ENCODE measurements at regions not wholly inside any gene's neighbourhood (a gene's known extent, or its start where the extent isn't known, plus 50 kb on each side); places are given as distances from the start of the nearest gene placed in this dataset.

DNA sequence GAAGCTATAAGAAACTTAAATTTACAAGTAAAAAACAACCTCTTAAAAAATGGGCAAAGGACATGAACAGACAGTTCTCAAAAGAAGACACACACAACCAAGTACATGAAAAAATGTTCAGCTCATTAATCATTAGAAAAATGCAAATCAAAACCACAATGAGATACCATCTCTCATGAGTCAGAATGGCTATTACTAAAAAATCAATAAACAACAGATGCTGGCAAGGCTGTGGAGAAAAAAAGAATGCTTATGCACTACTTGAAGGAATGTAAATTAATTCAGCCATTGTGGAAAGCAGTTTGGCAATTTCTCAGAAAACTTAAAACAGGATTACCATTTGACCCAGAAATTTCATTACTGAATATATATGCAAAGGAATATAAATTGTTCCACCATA lies 666.3 kb upstream of the GRIA3 start:
- DNase-seq (ENCODE audit: low spot score), result no peak
- Histone ChIP-seq H3K27ac (no peak overlapping the region), H3K4me1 (replicated peaks) (no peaks in the 10 kb centered on the region), H3K9me3 (no peaks in the 10 kb centered on the region), H3K27me3 (replicated peaks; ENCODE audit: insufficient read depth) (no peaks in the 10 kb centered on the region), H3K4me3 (no peak overlapping the region), H3K36me3 (no peaks in the 10 kb centered on the region)
- no peak for TF ChIP-seq POLR2AphosphoS5 (IDR thresholded peaks at IDR 0.05)
- TF ChIP-seq, protein P1, sequence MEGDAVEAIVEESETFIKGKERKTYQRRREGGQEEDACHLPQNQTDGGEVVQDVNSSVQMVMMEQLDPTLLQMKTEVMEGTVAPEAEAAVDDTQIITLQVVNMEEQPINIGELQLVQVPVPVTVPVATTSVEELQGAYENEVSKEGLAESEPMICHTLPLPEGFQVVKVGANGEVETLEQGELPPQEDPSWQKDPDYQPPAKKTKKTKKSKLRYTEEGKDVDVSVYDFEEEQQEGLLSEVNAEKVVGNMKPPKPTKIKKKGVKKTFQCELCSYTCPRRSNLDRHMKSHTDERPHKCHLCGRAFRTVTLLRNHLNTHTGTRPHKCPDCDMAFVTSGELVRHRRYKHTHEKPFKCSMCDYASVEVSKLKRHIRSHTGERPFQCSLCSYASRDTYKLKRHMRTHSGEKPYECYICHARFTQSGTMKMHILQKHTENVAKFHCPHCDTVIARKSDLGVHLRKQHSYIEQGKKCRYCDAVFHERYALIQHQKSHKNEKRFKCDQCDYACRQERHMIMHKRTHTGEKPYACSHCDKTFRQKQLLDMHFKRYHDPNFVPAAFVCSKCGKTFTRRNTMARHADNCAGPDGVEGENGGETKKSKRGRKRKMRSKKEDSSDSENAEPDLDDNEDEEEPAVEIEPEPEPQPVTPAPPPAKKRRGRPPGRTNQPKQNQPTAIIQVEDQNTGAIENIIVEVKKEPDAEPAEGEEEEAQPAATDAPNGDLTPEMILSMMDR (IDR thresholded peaks at IDR 0.05), result no peak
- no peak for TF ChIP-seq POLR2A (IDR thresholded peaks at IDR 0.05)
- intact Hi-C loops (cut with DNase I), result no loop called here

DNA sequence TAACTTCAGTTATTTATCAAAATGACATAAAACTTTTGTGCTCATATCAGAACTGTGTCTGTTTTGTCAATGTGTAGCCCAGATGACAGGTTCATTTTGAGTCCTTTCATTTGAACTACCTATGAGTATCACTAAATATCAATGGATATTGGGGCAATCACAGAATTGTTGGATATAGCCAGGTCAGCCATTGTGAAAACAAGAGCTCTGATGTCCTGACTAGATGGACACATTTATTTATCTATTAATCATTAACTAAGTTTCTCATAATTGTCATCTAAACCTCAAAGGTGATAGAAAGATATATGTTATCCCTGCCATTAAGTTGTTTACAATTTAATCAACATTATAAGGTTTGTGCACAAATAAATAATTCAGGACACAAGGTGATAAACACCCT lies 638.3 kb upstream of the GRIA3 start:
- DNase-seq (ENCODE audit: low spot score), result no peak
- Histone ChIP-seq H3K9me3 (no peaks in the 10 kb centered on the region), H3K4me1 (replicated peaks) (no peaks in the 10 kb centered on the region), H3K27me3 (replicated peaks; ENCODE audit: insufficient read depth) (no peaks in the 10 kb centered on the region), H3K4me3 (no peak overlapping the region), H3K27ac (no peak overlapping the region), H3K36me3 (no peaks in the 10 kb centered on the region)
- TF ChIP-seq POLR2A (IDR thresholded peaks at IDR 0.05), result no peak
- TF ChIP-seq, protein P1 (IDR thresholded peaks at IDR 0.05), result no peak
- no peak for TF ChIP-seq POLR2AphosphoS5 (IDR thresholded peaks at IDR 0.05)
- intact Hi-C loops (cut with DNase I), result no loop called here

DNA sequence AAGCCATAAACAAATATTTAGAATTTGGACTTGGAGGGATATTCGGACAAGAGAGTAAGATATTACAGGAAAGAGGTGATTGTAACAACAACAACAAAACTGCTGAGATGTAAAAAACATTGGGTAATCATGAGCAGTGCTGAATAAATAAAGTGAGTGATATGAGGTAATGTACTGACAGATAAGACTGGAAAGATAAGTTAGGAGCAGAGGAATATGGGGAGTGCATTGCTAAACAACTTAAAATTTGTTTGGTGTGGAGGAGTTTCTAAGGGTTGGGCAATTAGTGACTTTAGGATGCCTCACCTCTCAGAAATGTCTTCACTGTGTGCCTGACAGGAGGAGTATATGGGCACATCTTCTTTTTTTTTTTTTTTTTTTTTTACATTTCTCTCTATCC lies 637.8 kb upstream of the GRIA3 start:
- no peak for DNase-seq (ENCODE audit: low spot score)
- Histone ChIP-seq H3K4me1 (replicated peaks) (no peaks in the 10 kb centered on the region), H3K9me3 (no peaks in the 10 kb centered on the region), H3K36me3 (no peaks in the 10 kb centered on the region), H3K27ac (no peak overlapping the region), H3K4me3 (no peak overlapping the region), H3K27me3 (replicated peaks; ENCODE audit: insufficient read depth) (no peaks in the 10 kb centered on the region)
- WGBS, result 58% methylated on average over 1 of the region's 1 CpG
- TF ChIP-seq POLR2AphosphoS5 (IDR thresholded peaks at IDR 0.05) (no peak), POLR2A (IDR thresholded peaks at IDR 0.05) (no peak)
- TF ChIP-seq, protein P1 (IDR thresholded peaks at IDR 0.05), result no peak
- intact Hi-C loops (cut with DNase I), result no loop called here

DNA sequence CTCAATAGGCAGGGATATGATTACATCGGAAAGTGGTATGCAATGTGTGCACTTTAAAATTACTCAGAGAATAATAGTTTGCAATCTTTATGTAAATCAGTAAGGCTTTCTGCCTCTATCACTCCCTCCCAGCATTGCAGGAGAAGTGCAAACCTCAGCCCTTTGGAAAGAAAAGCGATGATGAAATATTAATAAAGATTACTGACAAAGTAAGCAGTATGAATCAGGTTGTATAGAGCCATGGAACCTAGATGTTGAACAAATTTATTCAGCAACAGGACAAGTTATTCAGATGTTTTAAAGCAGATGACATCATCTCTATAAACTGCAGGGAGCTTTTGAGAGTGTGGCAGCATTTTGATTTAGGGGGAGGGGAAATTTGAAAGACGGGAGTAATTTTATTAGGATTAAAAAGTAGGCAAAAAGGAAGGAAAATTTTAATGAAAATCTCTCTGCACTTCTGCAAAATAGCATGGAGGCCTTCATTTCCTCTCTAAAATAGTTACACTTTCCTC lies 631.7 kb upstream of the GRIA3 start:
- Histone ChIP-seq H3K4me1 (replicated peaks) (no peaks in the 10 kb centered on the region), H3K27ac (no peak overlapping the region), H3K9me3 (no peaks in the 10 kb centered on the region), H3K36me3 (no peaks in the 10 kb centered on the region), H3K27me3 (replicated peaks; ENCODE audit: insufficient read depth) (no peaks in the 10 kb centered on the region), H3K4me3 (no peak overlapping the region)
- TF ChIP-seq POLR2AphosphoS5 (IDR thresholded peaks at IDR 0.05), result no peak
- TF ChIP-seq, protein P1 (IDR thresholded peaks at IDR 0.05), result no peak
- no peak for TF ChIP-seq POLR2A (IDR thresholded peaks at IDR 0.05)
- intact Hi-C loops (cut with DNase I), result no loop called here
- 31% methylated on average over 3 of the region's 3 CpGs for WGBS
- DNase-seq (ENCODE audit: low spot score), result no peak

DNA sequence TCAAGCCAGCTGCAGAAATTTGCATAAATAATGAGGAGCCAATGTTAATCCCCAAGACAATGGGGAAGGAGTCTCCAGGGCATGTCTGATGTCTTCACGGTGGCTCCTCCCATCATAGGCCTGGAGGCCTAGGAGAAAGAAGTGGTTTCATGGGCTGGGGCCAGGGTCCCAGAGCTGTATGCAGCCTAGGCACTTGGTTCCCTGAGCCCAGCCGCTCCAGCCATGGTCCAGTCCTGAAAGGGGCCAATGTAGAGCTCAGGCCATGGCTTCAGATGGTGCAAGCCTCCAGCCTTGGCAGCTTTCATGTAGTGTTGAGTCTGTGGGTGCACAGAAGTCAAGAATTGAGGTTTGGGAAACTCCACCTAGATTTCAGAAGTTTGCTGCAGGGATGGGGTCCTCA lies 628.2 kb upstream of the GRIA3 start:
- Histone ChIP-seq H3K4me1 (replicated peaks) (no peaks in the 10 kb centered on the region), H3K36me3 (no peaks in the 10 kb centered on the region), H3K4me3 (no peak overlapping the region), H3K9me3 (no peaks in the 10 kb centered on the region), H3K27ac (no peak overlapping the region), H3K27me3 (replicated peaks; ENCODE audit: insufficient read depth) (no peaks in the 10 kb centered on the region)
- 90% methylated on average over 2 of the region's 2 CpGs for WGBS
- intact Hi-C loops (cut with DNase I), result no loop called here
- TF ChIP-seq POLR2AphosphoS5 (IDR thresholded peaks at IDR 0.05) (no peak), POLR2A (IDR thresholded peaks at IDR 0.05) (no peak)
- TF ChIP-seq, protein P1 (IDR thresholded peaks at IDR 0.05), result no peak
- DNase-seq (ENCODE audit: low spot score), result no peak

All from prostate gland (tissue), 2 donors.